HCT116 (cell line): ENCODE measurements at regions not wholly inside any gene's neighbourhood (a gene's known extent, or its start where the extent isn't known, plus 50 kb on each side); places are given as distances from the start of the nearest gene placed in this dataset.

Source experiments
- ATAC-seq: fragments of 200-7000 bp; cut with Tn5 transposase; 2 replicates; pipeline ENCODE4 v1.9.1; 2020; ENCODE audit warnings: mild to moderate bottlenecking, moderate library complexity
- BruUV-seq: library from RNA; stranded (reverse); fragments of 400-500 nt; replicated peaks from 2 replicates; lab custom pipeline; 2021; lab: Mats Ljungman, UMichigan
- CTCF ChIA-PET: fragments of 300-600 bp; sonication (Branson Sonifier 250); formaldehyde crosslinking; loops from one replicate; lab custom pipeline; 2021; ENCODE audit warnings: antibody characterized with exemption; lab: Charles Lee
- POLR2A ChIA-PET: fragments of 300-600, 350-600 bp; sonication (Branson Sonifier 250); formaldehyde crosslinking; loops from one replicate; lab custom pipeline; 2021; ENCODE audit warnings: antibody characterized with exemption; lab: Charles Lee
- RAD21 ChIA-PET, 2 experiments: fragments of 300-600 bp; sonication (Branson Sonifier 250); formaldehyde crosslinking; loops; one replicate each; lab custom pipeline; 2023; ENCODE audit warnings: low total read pairs in 2 of 2; ENCODE audit not compliant: uncharacterized antibody in 2 of 2, unreplicated experiment in 2 of 2, low non-redundant PET in 1 of 2; lab: Charles Lee
- DNase-seq: peaks from one replicate; pipeline ENCODE4 v3.0.0-alpha.2; 2010; ENCODE audit warnings: low read depth, low spot score
- H2AFZ ChIP-seq: fragments of 200-600 bp; shearing (Covaris generic), sonication (generic); 2 replicates; pipeline ENCODE4 v1.6.1; 2017; ENCODE audit warnings: low read depth, mixed run types, mixed read lengths, antibody characterized with exemption, low read length; ENCODE audit not compliant: poor library complexity, severe bottlenecking
- H3K27ac ChIP-seq: 2 replicates; pipeline ENCODE4 v1.5.1; 2012; ENCODE audit warnings: low read depth, low read length
- H3K27me3 ChIP-seq: fragments of 200-600 bp; sonication (generic); 2 replicates; pipeline ENCODE4 v1.6.1; 2016; ENCODE audit warnings: mixed run types, low read length, mixed read lengths; ENCODE audit not compliant: insufficient read depth
- H3K36me3 ChIP-seq, 2 experiments: fragments of 200-500 bp in 1 of 2; fragments of 200-600 bp in 1 of 2; sonication (Bioruptor generic) in 1 of 2; sonication (generic) in 1 of 2; 2 replicates each; pipeline versions ENCODE4 v1.5.1 to v1.6.1; 2014 to 2016; ENCODE audit warnings: low read length in 2 of 2, inconsistent platforms in 1 of 2, mixed read lengths in 1 of 2, mixed run types in 1 of 2; ENCODE audit not compliant: insufficient read depth in 2 of 2, control insufficient read depth in 1 of 2
- H3K4me1 ChIP-seq, 2 experiments: fragments of 200-600 bp in 1 of 2; sonication (generic) in 1 of 2; 2 replicates each; pipeline versions ENCODE4 v1.5.1 to v1.6.1; 2012 to 2017; ENCODE audit warnings: low read length in 2 of 2, inconsistent platforms in 1 of 2, mild to moderate bottlenecking in 1 of 2, mixed read lengths in 1 of 2, mixed run types in 1 of 2, moderate library complexity in 1 of 2; ENCODE audit not compliant: insufficient read depth in 2 of 2, control insufficient read depth in 1 of 2
- H3K4me2 ChIP-seq: fragments of 200-600 bp; sonication (generic); 2 replicates; pipeline ENCODE4 v1.6.1; 2017; ENCODE audit warnings: mixed run types, low read length, mixed read lengths
- H3K4me3 ChIP-seq, 2 experiments: fragments of 200-600 bp in 1 of 2; sonication (generic) in 1 of 2; replicated peaks in 1 of 2; 2 replicates each; pipeline ENCODE4 v1.5.1; 2011 to 2016; ENCODE audit warnings: low read length in 2 of 2, control low read depth in 1 of 2, low read depth in 1 of 2, mild to moderate bottlenecking in 1 of 2, mixed read lengths in 1 of 2, mixed run types in 1 of 2
- H3K79me2 ChIP-seq: fragments of 200-600 bp; sonication (generic); 2 replicates; pipeline ENCODE4 v1.6.1; 2017; ENCODE audit warnings: mild to moderate bottlenecking, mixed run types, low read length, moderate library complexity, mixed read lengths; ENCODE audit not compliant: insufficient read depth
- H3K9ac ChIP-seq: fragments of 200-600 bp; sonication (generic); 2 replicates; pipeline ENCODE4 v1.6.1; 2016; ENCODE audit warnings: low read length, mixed read lengths
- H3K9me2 ChIP-seq: fragments of 200-600 bp; sonication (generic), shearing (Covaris generic); 2 replicates; pipeline ENCODE4 v1.6.1; 2017; ENCODE audit warnings: mixed run types, mild to moderate bottlenecking, moderate library complexity; ENCODE audit not compliant: insufficient read depth
- H3K9me3 ChIP-seq, 2 experiments: fragments of 200-500 bp in 1 of 2; fragments of 200-600 bp in 1 of 2; sonication (Bioruptor generic) in 1 of 2; sonication (generic) in 1 of 2; 2 replicates each; pipeline ENCODE4 v1.6.1; 2014 to 2017; ENCODE audit warnings: low read length in 2 of 2, mixed read lengths in 2 of 2, inconsistent platforms in 1 of 2, low read depth in 1 of 2, mild to moderate bottlenecking in 1 of 2, mixed run types in 1 of 2, moderate library complexity in 1 of 2; ENCODE audit not compliant: control insufficient read depth in 1 of 2, insufficient read depth in 1 of 2
- H4K20me1 ChIP-seq: fragments of 200-600 bp; sonication (generic), shearing (Covaris generic); 2 replicates; pipeline ENCODE4 v1.6.1; 2017; ENCODE audit warnings: mixed run types, mild to moderate bottlenecking, moderate library complexity; ENCODE audit not compliant: insufficient read depth
- ATF3 ChIP-seq: IDR thresholded peaks from 2 replicates; pipeline ENCODE4 v1.6.1; 2012
- EZH2phosphoT487 ChIP-seq: fragments of 200-600 bp; IDR thresholded peaks from 2 replicates; pipeline ENCODE4 v1.6.1; 2018; ENCODE audit warnings: antibody characterized with exemption, borderline replicate concordance
- FOSL1 ChIP-seq: IDR thresholded peaks from 2 replicates; pipeline ENCODE4 v1.6.1; 2012; ENCODE audit warnings: low read depth
- POLR2A ChIP-seq: IDR thresholded peaks from 2 replicates; pipeline ENCODE4 v1.7.0; 2011; ENCODE audit warnings: borderline replicate concordance; ENCODE audit not compliant: insufficient read depth, insufficient read length; ENCODE audit errors: extremely low read depth
- POLR2AphosphoS5 ChIP-seq: IDR thresholded peaks from 2 replicates; pipeline ENCODE4 v1.6.1; 2011; ENCODE audit warnings: mild to moderate bottlenecking, low read depth, low read length, moderate library complexity
- RAD21 ChIP-seq: IDR thresholded peaks from 2 replicates; pipeline ENCODE4 v1.6.1; 2012; ENCODE audit warnings: low read depth, mild to moderate bottlenecking
- REST ChIP-seq: IDR thresholded peaks from 2 replicates; pipeline ENCODE4 v1.6.1; 2012; ENCODE audit warnings: low read depth
- SP1 ChIP-seq: IDR thresholded peaks from 2 replicates; pipeline ENCODE4 v1.6.1; 2012; ENCODE audit warnings: low read depth
- SRF ChIP-seq: IDR thresholded peaks from 2 replicates; pipeline ENCODE4 v1.6.1; 2012; ENCODE audit warnings: low read depth
- TCF7L2 ChIP-seq: IDR thresholded peaks from 2 replicates; pipeline ENCODE4 v1.7.0; 2011; ENCODE audit warnings: borderline replicate concordance, inconsistent platforms; ENCODE audit not compliant: insufficient read depth, insufficient read length; ENCODE audit errors: extremely low read depth
- ZBTB33 ChIP-seq: IDR thresholded peaks from 2 replicates; pipeline ENCODE4 v1.6.1; 2011; ENCODE audit warnings: mild to moderate bottlenecking, low read length, moderate library complexity; ENCODE audit not compliant: insufficient replicate concordance; ENCODE audit errors: extremely low read depth
- ZFX ChIP-seq: fragments of 450-650 bp; IDR thresholded peaks from 2 replicates; pipeline ENCODE4 v1.6.1; 2017
- intact Hi-C: fragments of 100-400 bp; cut with micrococcal nuclease; formaldehyde crosslinking; loops from 2 replicates; pipeline ENCODE4 v1.10.0; 2022

GRCh38 chr9:73597771-73598170 lies 446.1 kb downstream of the ANXA1 start:
- intact Hi-C loops: no loop called here
- Histone ChIP-seq H3K4me3 (no peak overlapping the region), H4K20me1 (no peaks in the 10 kb centered on the region), H3K27me3 (peaks cover 17% of the 10 kb centered on the region; the same call in 1 of the 2 replicates), H3K4me2 (no peak overlapping the region), H3K79me2 (no peaks in the 10 kb centered on the region), H2AFZ (no peak overlapping the region), H3K27ac (no peak overlapping the region), H3K9me2 (no peaks in the 10 kb centered on the region), H3K9me3 (no peaks in the 10 kb centered on the region), H3K4me1 (no peaks in the 10 kb centered on the region), H3K9ac (no peak overlapping the region), H3K36me3 (no peaks in the 10 kb centered on the region)
- no peak for TF ChIP-seq RAD21
- TF ChIP-seq ZBTB33: no peak
- TF ChIP-seq POLR2AphosphoS5: no peak
- TF ChIP-seq EZH2phosphoT487: no peak
- no peak for TF ChIP-seq FOSL1
- no peak for TF ChIP-seq SRF
- TF ChIP-seq ZFX: no peak
- TF ChIP-seq ATF3: no peak
- no peak for TF ChIP-seq POLR2A
- TF ChIP-seq TCF7L2: no peak
- TF ChIP-seq REST: no peak
- no peak for TF ChIP-seq SP1
- CTCF ChIA-PET: no interaction called here
- POLR2A ChIA-PET: no interaction called here
- ATAC-seq: no peak
- no TSS peak for BruUV-seq
- DNase-seq: no peak
- RAD21 ChIA-PET: no interaction called here
